OCI-LY1 (cell line): ENCODE measurements at regions not wholly inside any gene's neighbourhood (a gene's known extent, or its start where the extent isn't known, plus 50 kb on each side); places are given as distances from the start of the nearest gene placed in this dataset.

Source experiments
- H2AFZ ChIP-seq: fragments of 200-600 bp; sonication (generic), shearing (Covaris generic); 2 replicates; pipeline ENCODE4 v1.6.0; 2014; ENCODE audit warnings: antibody characterized with exemption, mild to moderate bottlenecking, low read length
- H3F3A ChIP-seq: fragments of 200-600 bp; sonication (generic), shearing (Covaris generic); 2 replicates; pipeline ENCODE4 v1.6.0; 2014; ENCODE audit warnings: mild to moderate bottlenecking, antibody characterized with exemption, low read length, moderate library complexity; ENCODE audit not compliant: insufficient read depth
- H3K27ac ChIP-seq: fragments of 200-600 bp; sonication (generic); 2 replicates; pipeline ENCODE4 v1.5.1; 2014; ENCODE audit warnings: low read length, mixed run types, mild to moderate bottlenecking, low read depth; ENCODE audit not compliant: poor library complexity, severe bottlenecking
- H3K27me3 ChIP-seq: fragments of 200-600 bp; sonication (generic); 2 replicates; pipeline ENCODE4 v1.6.0; 2014; ENCODE audit warnings: antibody characterized with exemption, mild to moderate bottlenecking, low read length, moderate library complexity; ENCODE audit not compliant: insufficient read depth
- H3K36me3 ChIP-seq: fragments of 200-600 bp; sonication (generic); 2 replicates; pipeline ENCODE4 v1.6.1; 2014; ENCODE audit warnings: mild to moderate bottlenecking, antibody characterized with exemption, low read length, moderate library complexity, mixed read lengths; ENCODE audit not compliant: insufficient read depth
- H3K4me1 ChIP-seq: fragments of 200-600 bp; sonication (generic); 2 replicates; pipeline ENCODE4 v1.5.1; 2014; ENCODE audit warnings: mild to moderate bottlenecking, low read length, moderate library complexity; ENCODE audit not compliant: insufficient read depth, severe bottlenecking
- H3K4me2 ChIP-seq: fragments of 200-600 bp; sonication (generic), shearing (Covaris generic); 2 replicates; pipeline ENCODE4 v1.6.1; 2014; ENCODE audit warnings: low read length
- H3K4me3 ChIP-seq: fragments of 200-600 bp; sonication (generic); 2 replicates; pipeline ENCODE4 v1.5.1; 2014; ENCODE audit warnings: low read length, low read depth, mild to moderate bottlenecking, mixed read lengths; ENCODE audit not compliant: poor library complexity, severe bottlenecking
- H3K79me2 ChIP-seq: fragments of 200-600 bp; shearing (Covaris generic); 2 replicates; pipeline ENCODE4 v1.6.1; 2016; ENCODE audit warnings: mixed run types, low read length, mixed read lengths; ENCODE audit not compliant: insufficient read depth
- H3K9ac ChIP-seq: fragments of 200-600 bp; sonication (generic), shearing (Covaris generic); 2 replicates; pipeline ENCODE4 v1.6.1; 2014; ENCODE audit warnings: mild to moderate bottlenecking, low read length, mixed read lengths
- H3K9me2 ChIP-seq: fragments of 200-600 bp; sonication (generic), shearing (Covaris generic); 2 replicates; pipeline ENCODE4 v1.6.1; 2014; ENCODE audit warnings: low read depth, mild to moderate bottlenecking, low read length, mixed read lengths
- H3K9me3 ChIP-seq: fragments of 200-600 bp; shearing (Covaris generic); 2 replicates; pipeline ENCODE4 v1.6.1; 2014; ENCODE audit warnings: low read length, mixed read lengths
- H4K20me1 ChIP-seq: fragments of 200-600 bp; sonication (generic), shearing (Covaris generic); 2 replicates; pipeline ENCODE4 v1.6.0; 2016; ENCODE audit warnings: mild to moderate bottlenecking, low read length; ENCODE audit not compliant: insufficient read depth
- EZH2 ChIP-seq: fragments of 200-600 bp; sonication (generic), shearing (Covaris generic); IDR thresholded peaks from 2 replicates; pipeline ENCODE4 v1.8.0; 2017; ENCODE audit warnings: borderline replicate concordance, mixed run types, mild to moderate bottlenecking, antibody characterized with exemption, low read length, moderate library complexity, mixed read lengths
- TF ChIP-seq, protein P1 (sequence below): fragments of 200-600 bp; sonication (generic), shearing (Covaris generic); IDR thresholded peaks from 2 replicates; pipeline ENCODE4 v1.5.1; 2017; ENCODE audit warnings: mild to moderate bottlenecking, antibody characterized with exemption, low read length, moderate library complexity, mixed read lengths

GRCh38 chr5:74201334-74202081, 439.0 kb downstream of the ENC1 start:
- Histone ChIP-seq H2AFZ (no peak overlapping the region), H3K27ac (no peak overlapping the region), H3K4me2 (no peak overlapping the region), H3K27me3 (no peaks in the 10 kb centered on the region), H3F3A (no peaks in the 10 kb centered on the region), H3K4me1 (no peaks in the 10 kb centered on the region), H3K4me3 (no peak overlapping the region), H3K9ac (no peak overlapping the region), H3K9me3 (no peaks in the 10 kb centered on the region), H3K9me2 (no peaks in the 10 kb centered on the region), H4K20me1 (no peaks in the 10 kb centered on the region), H3K79me2 (no peaks in the 10 kb centered on the region), H3K36me3 (no peaks in the 10 kb centered on the region)
- TF ChIP-seq EZH2: no peak
- TF ChIP-seq, protein P1, sequence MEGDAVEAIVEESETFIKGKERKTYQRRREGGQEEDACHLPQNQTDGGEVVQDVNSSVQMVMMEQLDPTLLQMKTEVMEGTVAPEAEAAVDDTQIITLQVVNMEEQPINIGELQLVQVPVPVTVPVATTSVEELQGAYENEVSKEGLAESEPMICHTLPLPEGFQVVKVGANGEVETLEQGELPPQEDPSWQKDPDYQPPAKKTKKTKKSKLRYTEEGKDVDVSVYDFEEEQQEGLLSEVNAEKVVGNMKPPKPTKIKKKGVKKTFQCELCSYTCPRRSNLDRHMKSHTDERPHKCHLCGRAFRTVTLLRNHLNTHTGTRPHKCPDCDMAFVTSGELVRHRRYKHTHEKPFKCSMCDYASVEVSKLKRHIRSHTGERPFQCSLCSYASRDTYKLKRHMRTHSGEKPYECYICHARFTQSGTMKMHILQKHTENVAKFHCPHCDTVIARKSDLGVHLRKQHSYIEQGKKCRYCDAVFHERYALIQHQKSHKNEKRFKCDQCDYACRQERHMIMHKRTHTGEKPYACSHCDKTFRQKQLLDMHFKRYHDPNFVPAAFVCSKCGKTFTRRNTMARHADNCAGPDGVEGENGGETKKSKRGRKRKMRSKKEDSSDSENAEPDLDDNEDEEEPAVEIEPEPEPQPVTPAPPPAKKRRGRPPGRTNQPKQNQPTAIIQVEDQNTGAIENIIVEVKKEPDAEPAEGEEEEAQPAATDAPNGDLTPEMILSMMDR: no peak

DNA sequence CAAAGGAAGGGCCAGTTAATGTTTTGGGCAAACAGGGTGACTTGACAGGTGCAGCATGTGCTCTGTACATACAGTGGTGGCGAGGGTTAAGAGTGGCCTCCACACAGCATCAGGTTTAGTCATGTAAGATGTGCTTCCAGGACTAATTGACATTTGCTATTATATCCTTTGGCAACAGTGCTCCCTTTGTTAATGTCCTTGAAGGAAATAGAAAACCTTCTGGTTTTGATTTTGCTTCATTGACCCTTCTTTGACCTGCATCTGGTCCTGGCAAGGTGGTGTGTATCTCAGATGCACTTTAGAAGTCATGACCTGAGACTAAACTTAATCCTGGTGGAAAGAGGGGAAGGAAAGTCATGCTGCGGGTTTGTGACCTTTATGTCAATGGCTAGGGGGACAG, 440.0 kb downstream of the ENC1 start:
- Histone ChIP-seq H2AFZ (no peak overlapping the region), H3K27ac (no peak overlapping the region), H3K9me3 (no peaks in the 10 kb centered on the region), H3K27me3 (no peaks in the 10 kb centered on the region), H3K4me1 (no peaks in the 10 kb centered on the region), H3K4me2 (no peak overlapping the region), H3K9ac (no peak overlapping the region), H3K4me3 (no peak overlapping the region), H4K20me1 (no peaks in the 10 kb centered on the region), H3F3A (no peaks in the 10 kb centered on the region), H3K79me2 (no peaks in the 10 kb centered on the region), H3K9me2 (no peaks in the 10 kb centered on the region), H3K36me3 (no peaks in the 10 kb centered on the region)
- TF ChIP-seq, protein P1: no peak

DNA sequence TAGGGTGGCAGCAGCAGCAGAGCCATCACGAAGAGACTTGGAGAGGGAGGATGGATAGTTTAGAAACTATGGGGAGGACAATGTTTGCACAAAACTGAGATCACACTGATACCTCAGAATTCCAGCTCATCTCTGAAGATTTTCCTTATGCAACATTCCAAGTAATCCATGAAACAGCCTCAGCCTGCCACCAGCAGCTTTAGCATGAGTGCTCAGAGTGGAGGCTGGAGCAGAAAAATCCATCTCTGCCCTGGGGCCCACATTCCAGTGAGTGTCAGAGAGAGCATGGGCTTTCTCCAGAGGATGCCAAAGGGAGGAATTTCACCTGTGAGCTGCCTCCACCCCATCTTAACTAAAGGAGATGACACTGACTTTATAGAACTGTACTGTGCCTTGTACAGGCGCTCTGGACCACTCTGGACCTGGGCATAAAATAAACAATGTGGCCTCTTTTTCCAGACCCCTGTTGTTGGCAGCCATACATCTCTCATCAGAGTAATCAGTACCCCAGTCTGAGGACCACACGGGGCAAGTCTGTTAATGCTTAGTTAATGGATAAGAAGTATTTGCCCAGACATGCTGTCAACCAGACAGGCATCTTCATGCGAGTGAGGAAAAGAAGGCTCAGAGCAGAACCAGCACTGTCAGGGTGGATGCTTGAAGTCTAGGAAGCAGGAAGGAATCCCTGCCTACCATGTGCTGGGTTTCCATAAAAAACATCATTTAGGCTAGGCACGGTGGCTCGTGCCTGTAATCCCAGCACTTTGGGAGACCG, 440.9 kb downstream of the ENC1 start:
- Histone ChIP-seq H3K9me3 (no peaks in the 10 kb centered on the region), H3K4me2 (no peak overlapping the region), H3F3A (no peaks in the 10 kb centered on the region), H3K27me3 (no peaks in the 10 kb centered on the region), H3K79me2 (no peaks in the 10 kb centered on the region), H3K4me3 (no peak overlapping the region), H3K36me3 (no peaks in the 10 kb centered on the region), H3K4me1 (no peaks in the 10 kb centered on the region), H3K9ac (no peak overlapping the region), H4K20me1 (no peaks in the 10 kb centered on the region), H2AFZ (no peak overlapping the region), H3K9me2 (no peaks in the 10 kb centered on the region), H3K27ac (no peak overlapping the region)
- TF ChIP-seq, protein P1: no peak
- no peak for TF ChIP-seq EZH2
